ENCODE measurements at regions not wholly inside any gene's neighbourhood (a gene's known extent, or its start where the extent isn't known, plus 50 kb on each side); places are given as distances from the start of the nearest gene placed in this dataset.

- H3K4me3 ChIP-seq (replicated peaks in 1 of 2; ENCODE audit: low read depth in 2 of 2, low read length in 2 of 2) = no peak overlapping the region
- TF ChIP-seq CTCF (IDR thresholded peaks at IDR 0.05; ENCODE audit: low read depth, low read length) = no peak
- DNase-seq (ENCODE audit: low read depth in 2 of 2) = no peak
Measured at GRCh38 chr20:52744441-52744840, 227.7 kb upstream of the TSHZ2 start.

- DNase-seq (ENCODE audit: low read depth in 2 of 2) = no peak
- no peak overlapping the region for H3K4me3 ChIP-seq (replicated peaks in 1 of 2; ENCODE audit: low read depth in 2 of 2, low read length in 2 of 2)
- TF ChIP-seq CTCF (IDR thresholded peaks at IDR 0.05; ENCODE audit: low read depth, low read length) = no peak
Measured at GRCh38 chr20:52738081-52738480, 234.1 kb upstream of the TSHZ2 start.

GRCh38 chr20:52736507-52736906 lies 235.7 kb upstream of the TSHZ2 start:
- DNase-seq (ENCODE audit: low read depth in 2 of 2) = no peak
- H3K4me3 ChIP-seq (replicated peaks in 1 of 2; ENCODE audit: low read depth in 2 of 2, low read length in 2 of 2) = no peak overlapping the region
- no peak for TF ChIP-seq CTCF (IDR thresholded peaks at IDR 0.05; ENCODE audit: low read depth, low read length)

- no peak overlapping the region for H3K4me3 ChIP-seq (replicated peaks in 1 of 2; ENCODE audit: low read depth in 2 of 2, low read length in 2 of 2)
- TF ChIP-seq CTCF (IDR thresholded peaks at IDR 0.05; ENCODE audit: low read depth, low read length) = no peak
- no peak for DNase-seq (ENCODE audit: low read depth in 2 of 2)
Measured at GRCh38 chr20:52731093-52731492, 241.1 kb upstream of the TSHZ2 start.

GRCh38 chr20:52727740-52728456 lies 244.3 kb upstream of the TSHZ2 start:
- no peak for TF ChIP-seq CTCF (IDR thresholded peaks at IDR 0.05; ENCODE audit: low read depth, low read length)
- no peak overlapping the region for H3K4me3 ChIP-seq (replicated peaks in 1 of 2; ENCODE audit: low read depth in 2 of 2, low read length in 2 of 2)
- no peak for DNase-seq (ENCODE audit: low read depth in 2 of 2)

GRCh38 chr20:52724541-52724940 lies 247.6 kb upstream of the TSHZ2 start:
- no peak overlapping the region for H3K4me3 ChIP-seq (replicated peaks in 1 of 2; ENCODE audit: low read depth in 2 of 2, low read length in 2 of 2)
- no peak for TF ChIP-seq CTCF (IDR thresholded peaks at IDR 0.05; ENCODE audit: low read depth, low read length)
- no peak for DNase-seq (ENCODE audit: low read depth in 2 of 2)
